Adrenal gland (tissue), 5 donors: ENCODE measurements at regions not wholly inside any gene's neighbourhood (a gene's known extent, or its start where the extent isn't known, plus 50 kb on each side); places are given as distances from the start of the nearest gene placed in this dataset.

Experiments used
- POLR2A ChIP-seq, 2 donors: fragments of 450-650 bp; IDR thresholded peaks; one replicate each; pipeline ENCODE4 v1.6.1; 2017; ENCODE audit warnings: antibody characterized with exemption in 2 of 2, mild to moderate bottlenecking in 2 of 2, moderate library complexity in 1 of 2
- TF ChIP-seq, protein P1 (sequence below), 6 experiments: fragments of 450-650 bp in 4 of 6; fragments of 200-600 bp in 2 of 6; sonication (generic) in 1 of 6; IDR thresholded peaks; 1 replicate in 5 of 6; 2 replicates in 1 of 6; pipeline versions ENCODE4 v1.5.1 to v1.8.0; 2016 to 2021; ENCODE audit warnings: antibody characterized with exemption in 6 of 6, mild to moderate bottlenecking in 2 of 6, moderate library complexity in 1 of 6
- donor health status: DM: no; HTN: no; CAD: no.

- TF ChIP-seq, protein P1, sequence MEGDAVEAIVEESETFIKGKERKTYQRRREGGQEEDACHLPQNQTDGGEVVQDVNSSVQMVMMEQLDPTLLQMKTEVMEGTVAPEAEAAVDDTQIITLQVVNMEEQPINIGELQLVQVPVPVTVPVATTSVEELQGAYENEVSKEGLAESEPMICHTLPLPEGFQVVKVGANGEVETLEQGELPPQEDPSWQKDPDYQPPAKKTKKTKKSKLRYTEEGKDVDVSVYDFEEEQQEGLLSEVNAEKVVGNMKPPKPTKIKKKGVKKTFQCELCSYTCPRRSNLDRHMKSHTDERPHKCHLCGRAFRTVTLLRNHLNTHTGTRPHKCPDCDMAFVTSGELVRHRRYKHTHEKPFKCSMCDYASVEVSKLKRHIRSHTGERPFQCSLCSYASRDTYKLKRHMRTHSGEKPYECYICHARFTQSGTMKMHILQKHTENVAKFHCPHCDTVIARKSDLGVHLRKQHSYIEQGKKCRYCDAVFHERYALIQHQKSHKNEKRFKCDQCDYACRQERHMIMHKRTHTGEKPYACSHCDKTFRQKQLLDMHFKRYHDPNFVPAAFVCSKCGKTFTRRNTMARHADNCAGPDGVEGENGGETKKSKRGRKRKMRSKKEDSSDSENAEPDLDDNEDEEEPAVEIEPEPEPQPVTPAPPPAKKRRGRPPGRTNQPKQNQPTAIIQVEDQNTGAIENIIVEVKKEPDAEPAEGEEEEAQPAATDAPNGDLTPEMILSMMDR (IDR thresholded peaks at IDR 0.05): no peak
- TF ChIP-seq POLR2A (IDR thresholded peaks at IDR 0.05): no peak
Measured at GRCh38 chr2:4499316-4500030, 796.1 kb downstream of the DCDC2C start.
